RWPE1 (cell line): ENCODE measurements at regions not wholly inside any gene's neighbourhood (a gene's known extent, or its start where the extent isn't known, plus 50 kb on each side); places are given as distances from the start of the nearest gene placed in this dataset.
A peak's percentile ranks its signal among the peaks of the same experiment; 100 is the strongest.

Experiments used
- CTCF ChIA-PET: fragments of 350-600 bp; sonication (Branson Sonifier 250); formaldehyde crosslinking; extraction: SDS; loops from one replicate; lab custom pipeline; 2021; lab: Yijun Ruan, JAX
- POLR2A ChIA-PET: fragments of 400-600 bp; formaldehyde crosslinking; extraction: SDS; loops from one replicate; lab custom pipeline; 2020; ENCODE audit warnings: antibody characterized with exemption; ENCODE audit not compliant: low non-redundant PET; lab: Yijun Ruan, JAX
- DNase-seq: peaks from one replicate; pipeline ENCODE4 v3.0.0; 2012; ENCODE audit warnings: low spot score
- H3K27ac ChIP-seq: fragments of 450-650 bp; 2 replicates; pipeline ENCODE4 v1.5.1; 2017
- CTCF ChIP-seq: fragments of 450-650 bp; conservative IDR thresholded peaks from 2 replicates; pipeline ENCODE4 v1.5.1; 2017; ENCODE audit warnings: low read depth, mild to moderate bottlenecking

GRCh38 chr5:124605541-124605940 lies 140.9 kb downstream of the ZNF608 start:
- no peak overlapping the region for H3K27ac ChIP-seq
- no peak for TF ChIP-seq CTCF
- DNase-seq: no peak
- ChIA-PET CTCF (no interaction called here), POLR2A (no interaction called here)

GRCh38 chr5:124604419-124604818 lies 142.0 kb downstream of the ZNF608 start:
- ChIA-PET CTCF (no interaction called here), POLR2A (no interaction called here)
- no peak for DNase-seq
- H3K27ac ChIP-seq: no peak overlapping the region
- TF ChIP-seq CTCF: no peak

GRCh38 chr5:124602925-124603650 lies 143.4 kb downstream of the ZNF608 start:
- no peak overlapping the region for H3K27ac ChIP-seq
- no peak for TF ChIP-seq CTCF
- ChIA-PET POLR2A (no interaction called here), CTCF (interaction anchor here (0.7 kb wide), 1 partner anchor 14 kb away, joined by 4 read pairs; no protein-coding TSS in a partner anchor)
- DNase-seq: no peak

- DNase-seq: no peak
- ChIA-PET POLR2A (no interaction called here), CTCF (interaction anchor here (0.6 to 0.7 kb wide), 2 partner anchors 38 to 1443 kb away, joined by 3 to 7 read pairs; no protein-coding TSS in a partner anchor)
- H3K27ac ChIP-seq: no peak overlapping the region
- TF ChIP-seq CTCF: no peak
Measured at GRCh38 chr5:124599028-124599973, 147.1 kb downstream of the ZNF608 start.

- peak; percentile 72 for DNase-seq
- no peak overlapping the region for H3K27ac ChIP-seq
- no peak for TF ChIP-seq CTCF
- ChIA-PET CTCF (no interaction called here), POLR2A (no interaction called here)
Measured at GRCh38 chr5:124596595-124597421, 149.6 kb downstream of the ZNF608 start.

- CTCF ChIA-PET: no interaction called here
- POLR2A ChIA-PET: no interaction called here
- H3K27ac ChIP-seq: no peak overlapping the region
- DNase-seq: no peak
- TF ChIP-seq CTCF: no peak
Measured at GRCh38 chr5:124593952-124594351, 152.5 kb downstream of the ZNF608 start.
